ENCODE measurements at regions not wholly inside any gene's neighbourhood (a gene's known extent, or its start where the extent isn't known, plus 50 kb on each side); places are given as distances from the start of the nearest gene placed in this dataset.

DNA sequence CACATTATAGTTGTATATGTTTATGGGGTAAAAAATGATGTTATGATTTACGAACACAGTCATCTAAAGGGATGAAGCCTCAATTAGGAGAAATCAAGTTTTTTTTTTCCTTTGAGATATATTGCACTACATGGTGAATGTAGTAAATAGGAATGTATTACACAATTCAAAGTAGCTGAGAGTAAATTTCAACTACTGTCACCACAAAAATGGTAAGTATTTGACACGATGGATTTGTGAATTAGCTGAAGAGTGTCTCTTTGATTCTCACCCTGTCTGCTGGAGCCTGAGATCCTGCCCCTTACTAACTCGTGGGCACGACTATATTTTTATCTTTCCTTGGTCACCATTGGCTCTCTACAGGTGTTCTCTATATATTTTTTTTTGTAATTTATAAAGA lies 540.4 kb upstream of the DSEL start:
- TF ChIP-seq, protein P1, sequence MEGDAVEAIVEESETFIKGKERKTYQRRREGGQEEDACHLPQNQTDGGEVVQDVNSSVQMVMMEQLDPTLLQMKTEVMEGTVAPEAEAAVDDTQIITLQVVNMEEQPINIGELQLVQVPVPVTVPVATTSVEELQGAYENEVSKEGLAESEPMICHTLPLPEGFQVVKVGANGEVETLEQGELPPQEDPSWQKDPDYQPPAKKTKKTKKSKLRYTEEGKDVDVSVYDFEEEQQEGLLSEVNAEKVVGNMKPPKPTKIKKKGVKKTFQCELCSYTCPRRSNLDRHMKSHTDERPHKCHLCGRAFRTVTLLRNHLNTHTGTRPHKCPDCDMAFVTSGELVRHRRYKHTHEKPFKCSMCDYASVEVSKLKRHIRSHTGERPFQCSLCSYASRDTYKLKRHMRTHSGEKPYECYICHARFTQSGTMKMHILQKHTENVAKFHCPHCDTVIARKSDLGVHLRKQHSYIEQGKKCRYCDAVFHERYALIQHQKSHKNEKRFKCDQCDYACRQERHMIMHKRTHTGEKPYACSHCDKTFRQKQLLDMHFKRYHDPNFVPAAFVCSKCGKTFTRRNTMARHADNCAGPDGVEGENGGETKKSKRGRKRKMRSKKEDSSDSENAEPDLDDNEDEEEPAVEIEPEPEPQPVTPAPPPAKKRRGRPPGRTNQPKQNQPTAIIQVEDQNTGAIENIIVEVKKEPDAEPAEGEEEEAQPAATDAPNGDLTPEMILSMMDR (IDR thresholded peaks at IDR 0.05) = no peak
- TF ChIP-seq POLR2A (IDR thresholded peaks at IDR 0.05) = no peak
- TF ChIP-seq POLR2AphosphoS5 (IDR thresholded peaks at IDR 0.05) = no peak
